Cardiac fibroblast (primary cell): ENCODE measurements at regions not wholly inside any gene's neighbourhood (a gene's known extent, or its start where the extent isn't known, plus 50 kb on each side); places are given as distances from the start of the nearest gene placed in this dataset.

Experiments used
- DNase-seq, 2 donors: peaks; one replicate each; pipeline versions ENCODE4 v3.0.0 to v3.0.0-alpha.2; 2010; ENCODE audit warnings: low read depth in 2 of 2
- H3K4me3 ChIP-seq, 2 donors: replicated peaks in 1 of 2; 1 replicate in 1 of 2; 2 replicates in 1 of 2; pipeline ENCODE4 v1.5.1; 2011; ENCODE audit warnings: low read depth in 2 of 2, low read length in 2 of 2, mild to moderate bottlenecking in 2 of 2, moderate library complexity in 1 of 2
- TF ChIP-seq, protein P1 (sequence below): IDR thresholded peaks from one replicate; pipeline ENCODE4 v1.5.1; 2011; ENCODE audit warnings: low read depth, mild to moderate bottlenecking, low read length, inconsistent platforms

DNA sequence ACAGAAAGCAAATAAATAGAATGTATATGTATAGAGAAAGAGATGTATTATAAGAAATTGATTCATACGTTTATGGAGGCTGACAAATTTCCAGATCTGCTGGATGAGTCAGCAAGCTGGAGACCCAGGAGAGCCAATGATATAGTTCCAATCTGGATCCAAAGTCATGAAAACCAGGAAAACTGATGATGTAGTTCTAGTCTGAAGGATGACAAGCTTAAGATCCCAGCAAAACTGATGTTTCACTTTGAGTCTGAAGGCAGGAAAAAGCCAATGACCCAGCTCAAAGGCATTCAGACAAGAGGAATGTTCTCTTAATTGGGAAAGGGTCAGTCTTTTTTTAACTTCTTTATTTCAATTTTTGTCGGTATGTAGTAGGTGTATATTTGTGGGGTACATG lies 102.6 kb downstream of the LHFPL1 start:
- no peak for DNase-seq
- H3K4me3 ChIP-seq: no peak overlapping the region
- TF ChIP-seq, protein P1, sequence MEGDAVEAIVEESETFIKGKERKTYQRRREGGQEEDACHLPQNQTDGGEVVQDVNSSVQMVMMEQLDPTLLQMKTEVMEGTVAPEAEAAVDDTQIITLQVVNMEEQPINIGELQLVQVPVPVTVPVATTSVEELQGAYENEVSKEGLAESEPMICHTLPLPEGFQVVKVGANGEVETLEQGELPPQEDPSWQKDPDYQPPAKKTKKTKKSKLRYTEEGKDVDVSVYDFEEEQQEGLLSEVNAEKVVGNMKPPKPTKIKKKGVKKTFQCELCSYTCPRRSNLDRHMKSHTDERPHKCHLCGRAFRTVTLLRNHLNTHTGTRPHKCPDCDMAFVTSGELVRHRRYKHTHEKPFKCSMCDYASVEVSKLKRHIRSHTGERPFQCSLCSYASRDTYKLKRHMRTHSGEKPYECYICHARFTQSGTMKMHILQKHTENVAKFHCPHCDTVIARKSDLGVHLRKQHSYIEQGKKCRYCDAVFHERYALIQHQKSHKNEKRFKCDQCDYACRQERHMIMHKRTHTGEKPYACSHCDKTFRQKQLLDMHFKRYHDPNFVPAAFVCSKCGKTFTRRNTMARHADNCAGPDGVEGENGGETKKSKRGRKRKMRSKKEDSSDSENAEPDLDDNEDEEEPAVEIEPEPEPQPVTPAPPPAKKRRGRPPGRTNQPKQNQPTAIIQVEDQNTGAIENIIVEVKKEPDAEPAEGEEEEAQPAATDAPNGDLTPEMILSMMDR: no peak

DNA sequence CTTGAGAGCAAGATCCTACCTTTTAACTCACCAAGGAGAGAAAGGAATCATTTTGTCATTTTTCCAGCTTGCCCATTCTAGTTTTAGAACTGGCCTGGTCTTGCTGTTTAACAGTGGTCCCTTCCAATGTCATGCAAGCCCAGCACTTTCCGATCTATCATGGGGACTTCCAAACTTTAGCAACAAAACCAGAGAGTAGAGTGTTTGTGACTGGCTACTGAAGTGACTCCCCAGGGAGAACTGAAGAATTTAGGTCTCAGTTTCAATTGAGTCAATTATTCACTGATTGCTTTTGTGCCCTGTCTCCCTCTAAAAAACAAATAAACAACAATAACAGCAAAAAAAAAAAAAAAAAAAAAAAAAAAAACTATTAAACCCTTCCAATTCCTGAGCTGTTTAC lies 108.3 kb downstream of the LHFPL1 start:
- no peak for DNase-seq
- TF ChIP-seq, protein P1: no peak
- no peak overlapping the region for H3K4me3 ChIP-seq

DNA sequence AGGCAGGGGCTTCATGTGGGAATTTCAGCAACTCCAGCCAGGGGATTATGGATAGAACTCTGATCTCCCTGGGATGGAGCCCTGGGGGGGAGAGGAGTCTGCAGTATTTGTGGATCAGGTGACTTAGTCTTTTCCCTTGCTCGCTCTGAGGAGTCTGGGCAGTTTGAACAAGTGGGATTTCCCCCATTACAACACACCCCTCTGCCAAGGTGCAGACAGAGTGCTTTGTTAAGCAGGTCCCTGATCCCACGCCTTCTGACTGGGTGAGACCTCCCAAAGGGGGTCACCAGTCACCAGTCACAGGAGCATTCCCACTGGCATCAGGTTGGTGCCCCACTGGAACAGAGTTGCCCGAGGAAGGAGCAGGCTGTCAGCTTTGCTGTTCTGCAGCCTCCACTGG lies 123.9 kb downstream of the LHFPL1 start:
- H3K4me3 ChIP-seq: no peak overlapping the region
- DNase-seq: no peak
- TF ChIP-seq, protein P1: no peak

DNA sequence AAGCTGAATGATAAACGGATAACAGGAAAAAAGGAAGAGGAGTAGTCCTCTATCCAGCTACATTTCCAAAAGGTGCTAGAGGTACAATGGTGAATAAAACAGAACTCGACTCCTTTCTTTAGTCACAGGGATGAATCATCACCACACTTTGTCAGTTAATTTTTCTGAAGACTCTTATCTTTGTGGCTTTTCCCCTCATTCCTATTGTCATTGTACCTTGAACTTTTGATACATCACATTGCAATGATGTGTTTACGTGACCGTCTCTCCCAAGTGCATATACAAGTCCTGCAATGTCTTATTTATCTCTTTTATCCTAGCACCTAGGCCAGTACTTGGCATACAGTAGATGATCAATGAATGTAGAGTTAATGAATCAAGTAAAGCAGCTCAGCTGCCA lies 134.7 kb downstream of the LHFPL1 start:
- no peak for DNase-seq
- TF ChIP-seq, protein P1: no peak
- H3K4me3 ChIP-seq: no peak overlapping the region

DNA sequence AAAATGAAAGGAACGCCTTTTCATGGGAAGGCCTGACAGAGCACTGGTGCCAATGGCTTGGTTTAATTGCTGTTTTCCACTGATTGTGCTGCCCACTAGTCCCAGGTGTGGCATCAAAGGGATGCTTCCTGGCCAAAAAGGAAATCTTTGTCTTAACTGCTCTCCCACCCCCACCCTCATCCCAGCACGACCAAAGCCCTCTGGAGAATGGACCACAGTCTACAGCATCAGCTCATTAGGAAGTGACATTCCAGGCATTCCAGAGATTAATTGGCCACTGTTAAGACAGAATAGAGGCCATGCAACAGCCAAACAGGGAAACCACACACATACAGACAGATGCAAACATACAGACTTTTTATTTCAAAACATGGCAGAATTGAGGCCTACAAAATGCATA lies 143.2 kb downstream of the LHFPL1 start:
- no peak for DNase-seq
- TF ChIP-seq, protein P1: no peak
- H3K4me3 ChIP-seq: no peak overlapping the region

DNA sequence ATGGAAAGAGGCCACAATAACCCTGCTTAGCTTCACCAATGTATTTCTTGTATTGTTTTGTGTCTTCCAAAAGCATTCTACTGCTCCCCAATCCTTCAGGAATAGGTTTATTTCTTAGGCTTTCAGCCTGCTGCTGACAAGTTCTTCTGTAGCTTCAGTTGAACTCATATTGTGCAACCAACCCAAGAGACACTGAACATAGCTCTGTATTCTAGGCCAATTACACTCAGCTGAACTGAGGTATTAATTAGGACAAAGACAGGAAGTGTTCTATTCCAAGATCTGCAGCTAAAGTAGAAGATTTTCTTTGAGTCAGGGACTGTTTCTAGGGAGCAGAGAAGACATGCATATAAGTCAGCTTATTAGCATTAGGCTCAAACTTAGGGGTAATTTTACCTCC lies 151.8 kb downstream of the LHFPL1 start:
- TF ChIP-seq, protein P1: no peak
- H3K4me3 ChIP-seq: no peak overlapping the region
- no peak for DNase-seq

DNA sequence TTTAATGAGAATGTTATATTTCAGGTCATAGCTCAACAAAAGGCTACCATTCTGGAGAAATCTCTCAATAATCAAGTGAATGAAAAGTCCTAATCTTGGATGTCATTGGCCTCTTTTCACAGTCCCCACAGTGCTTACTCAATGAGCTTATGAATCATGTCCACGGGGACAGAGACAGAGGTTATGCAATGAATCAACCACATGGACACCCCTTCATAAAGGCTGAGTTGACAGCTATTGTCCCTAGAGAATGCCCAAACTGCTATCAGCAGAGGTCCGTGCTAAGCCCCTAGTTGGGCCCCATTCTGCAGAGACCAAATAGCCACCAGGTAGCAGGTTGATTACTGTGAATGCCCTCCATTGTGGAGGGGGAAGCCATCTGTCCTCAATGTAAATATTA lies 158.1 kb downstream of the LHFPL1 start:
- no peak overlapping the region for H3K4me3 ChIP-seq
- DNase-seq: no peak
- TF ChIP-seq, protein P1: no peak
